ENCODE measurements at regions not wholly inside any gene's neighbourhood (a gene's known extent, or its start where the extent isn't known, plus 50 kb on each side); places are given as distances from the start of the nearest gene placed in this dataset.

GRCh38 chr3:152902141-152902669 is 67.3 kb downstream of the P2RY1 start:
- no peak overlapping the region for H3K4me3 ChIP-seq (ENCODE audit: low read length)
- H3K9me3 ChIP-seq (ENCODE audit: insufficient read depth, low read length) = no peaks in the 10 kb centered on the region
- no peaks in the 10 kb centered on the region for H4K20me1 ChIP-seq (ENCODE audit: insufficient read depth, low read length)
- H3K4me2 ChIP-seq (ENCODE audit: low read length) = no peak overlapping the region
- H3K79me2 ChIP-seq (ENCODE audit: low read length) = no peaks in the 10 kb centered on the region
- no peaks in the 10 kb centered on the region for H3K4me1 ChIP-seq (ENCODE audit: low read length)
- H3K27me3 ChIP-seq (ENCODE audit: low read depth, low read length) = no peaks in the 10 kb centered on the region
- H3K27ac ChIP-seq (ENCODE audit: low read length) = no peak overlapping the region
- no peaks in the 10 kb centered on the region for H3K36me3 ChIP-seq (replicated peaks; ENCODE audit: low read depth, low read length)
- no peak overlapping the region for H3K9ac ChIP-seq (ENCODE audit: low read length)
- TF ChIP-seq CTCF (IDR thresholded peaks at IDR 0.05; ENCODE audit: low read depth, low read length) (no peak), EZH2phosphoT487 (IDR thresholded peaks at IDR 0.05; ENCODE audit: low read depth) (no peak)
- no peak overlapping the region for H2AFZ ChIP-seq (ENCODE audit: low read depth, low read length)

GRCh38 chr3:152905631-152906030 is 70.7 kb downstream of the P2RY1 start:
- H3K9me3 ChIP-seq (ENCODE audit: insufficient read depth, low read length) = no peaks in the 10 kb centered on the region
- no peaks in the 10 kb centered on the region for H3K4me1 ChIP-seq (ENCODE audit: low read length)
- H2AFZ ChIP-seq (ENCODE audit: low read depth, low read length) = no peak overlapping the region
- no peaks in the 10 kb centered on the region for H3K36me3 ChIP-seq (replicated peaks; ENCODE audit: low read depth, low read length)
- H3K4me2 ChIP-seq (ENCODE audit: low read length) = no peak overlapping the region
- no peak overlapping the region for H3K9ac ChIP-seq (ENCODE audit: low read length)
- no peak for TF ChIP-seq EZH2phosphoT487 (IDR thresholded peaks at IDR 0.05; ENCODE audit: low read depth)
- no peak for TF ChIP-seq CTCF (IDR thresholded peaks at IDR 0.05; ENCODE audit: low read depth, low read length)
- H3K27me3 ChIP-seq (ENCODE audit: low read depth, low read length) = no peaks in the 10 kb centered on the region
- no peak overlapping the region for H3K27ac ChIP-seq (ENCODE audit: low read length)
- H3K79me2 ChIP-seq (ENCODE audit: low read length) = no peaks in the 10 kb centered on the region
- H3K4me3 ChIP-seq (ENCODE audit: low read length) = no peak overlapping the region
- H4K20me1 ChIP-seq (ENCODE audit: insufficient read depth, low read length) = no peaks in the 10 kb centered on the region

GRCh38 chr3:152909180-152909883 is 74.4 kb downstream of the P2RY1 start:
- H3K27ac ChIP-seq (ENCODE audit: low read length) = no peak overlapping the region
- TF ChIP-seq CTCF (IDR thresholded peaks at IDR 0.05; ENCODE audit: low read depth, low read length) (no peak), EZH2phosphoT487 (IDR thresholded peaks at IDR 0.05; ENCODE audit: low read depth) (no peak)
- H3K79me2 ChIP-seq (ENCODE audit: low read length) = no peaks in the 10 kb centered on the region
- no peaks in the 10 kb centered on the region for H3K27me3 ChIP-seq (ENCODE audit: low read depth, low read length)
- H2AFZ ChIP-seq (ENCODE audit: low read depth, low read length) = peak overlapping the region; percentile 48
- no peaks in the 10 kb centered on the region for H4K20me1 ChIP-seq (ENCODE audit: insufficient read depth, low read length)
- no peaks in the 10 kb centered on the region for H3K9me3 ChIP-seq (ENCODE audit: insufficient read depth, low read length)
- H3K4me2 ChIP-seq (ENCODE audit: low read length) = no peak overlapping the region
- no peak overlapping the region for H3K9ac ChIP-seq (ENCODE audit: low read length)
- no peak overlapping the region for H3K4me3 ChIP-seq (ENCODE audit: low read length)
- no peaks in the 10 kb centered on the region for H3K36me3 ChIP-seq (replicated peaks; ENCODE audit: low read depth, low read length)
- H3K4me1 ChIP-seq (ENCODE audit: low read length) = no peaks in the 10 kb centered on the region

GRCh38 chr3:152910211-152910610 is 75.3 kb downstream of the P2RY1 start:
- Histone ChIP-seq H3K4me1 (ENCODE audit: low read length) (no peaks in the 10 kb centered on the region), H3K4me2 (ENCODE audit: low read length) (no peak overlapping the region), H4K20me1 (ENCODE audit: insufficient read depth, low read length) (no peaks in the 10 kb centered on the region), H3K9ac (ENCODE audit: low read length) (no peak overlapping the region), H2AFZ (ENCODE audit: low read depth, low read length) (0 out of 2 replicates have a peak overlapping the region, but pooled peaks have one; percentile 44), H3K4me3 (ENCODE audit: low read length) (no peak overlapping the region), H3K27me3 (ENCODE audit: low read depth, low read length) (no peaks in the 10 kb centered on the region), H3K27ac (ENCODE audit: low read length) (no peak overlapping the region), H3K9me3 (ENCODE audit: insufficient read depth, low read length) (no peaks in the 10 kb centered on the region), H3K79me2 (ENCODE audit: low read length) (no peaks in the 10 kb centered on the region), H3K36me3 (replicated peaks; ENCODE audit: low read depth, low read length) (no peaks in the 10 kb centered on the region)
- TF ChIP-seq EZH2phosphoT487 (IDR thresholded peaks at IDR 0.05; ENCODE audit: low read depth) (no peak), CTCF (IDR thresholded peaks at IDR 0.05; ENCODE audit: low read depth, low read length) (no peak; the same call in 1 of the 2 replicates)
